GM19328 (cell line): ENCODE measurements at regions not wholly inside any gene's neighbourhood (a gene's known extent, or its start where the extent isn't known, plus 50 kb on each side); places are given as distances from the start of the nearest gene placed in this dataset.

Experiments used
- ATAC-seq: cut with Tn5 transposase; IDR thresholded peaks from one replicate; pipeline ENCODE4 v1.9.1; 2021; ENCODE audit warnings: mild to moderate bottlenecking, moderate library complexity; ENCODE audit not compliant: unreplicated experiment

- ATAC-seq, result peak; percentile 76
These were observed 242.4 kb downstream of the C16orf95 start for GRCh38 chr16:87074641-87075318.

GRCh38 chr16:87075319-87075860, 241.8 kb downstream of the C16orf95 start:
- no peak for ATAC-seq

- ATAC-seq, result no peak
These were observed 240.8 kb downstream of the C16orf95 start for GRCh38 chr16:87076331-87076949.

GRCh38 chr16:87076950-87077749, 240.0 kb downstream of the C16orf95 start:
- ATAC-seq, result no peak

- no peak for ATAC-seq
These were observed 239.5 kb downstream of the C16orf95 start for GRCh38 chr16:87077750-87078127.

- no peak for ATAC-seq
These were observed 236.5 kb downstream of the C16orf95 start for GRCh38 chr16:87080571-87081167.

GRCh38 chr16:87085441-87085840, 231.8 kb downstream of the C16orf95 start:
- ATAC-seq, result no peak

GRCh38 chr16:87086156-87086555, 231.0 kb downstream of the C16orf95 start:
- no peak for ATAC-seq

GRCh38 chr16:87086575-87086974, 230.6 kb downstream of the C16orf95 start:
- no peak for ATAC-seq

GRCh38 chr16:87092958-87093357, 224.2 kb downstream of the C16orf95 start:
- ATAC-seq, result no peak

- ATAC-seq, result no peak
These were observed 223.2 kb downstream of the C16orf95 start for GRCh38 chr16:87093804-87094555.

GRCh38 chr16:87094556-87094865, 222.7 kb downstream of the C16orf95 start:
- ATAC-seq, result no peak

GRCh38 chr16:87095271-87095670, 221.9 kb downstream of the C16orf95 start:
- no peak for ATAC-seq

GRCh38 chr16:87096746-87097333, 220.4 kb downstream of the C16orf95 start:
- no peak for ATAC-seq

GRCh38 chr16:87098361-87098760, 218.8 kb downstream of the C16orf95 start:
- no peak for ATAC-seq

GRCh38 chr16:87098976-87099720, 218.0 kb downstream of the C16orf95 start:
- ATAC-seq, result no peak

- no peak for ATAC-seq
These were observed 216.7 kb downstream of the C16orf95 start for GRCh38 chr16:87100306-87101058.

- no peak for ATAC-seq
These were observed 215.3 kb downstream of the C16orf95 start for GRCh38 chr16:87101903-87102302.

- ATAC-seq, result no peak
These were observed 210.0 kb downstream of the C16orf95 start for GRCh38 chr16:87107201-87107600.
